ENCODE measurements at regions not wholly inside any gene's neighbourhood (a gene's known extent, or its start where the extent isn't known, plus 50 kb on each side); places are given as distances from the start of the nearest gene placed in this dataset.
"Not testable (repeated sequence)": the region's sequence is repeated elsewhere in the genome, so short reads cannot be mapped to it uniquely, and the experiment has no call there.

DNA sequence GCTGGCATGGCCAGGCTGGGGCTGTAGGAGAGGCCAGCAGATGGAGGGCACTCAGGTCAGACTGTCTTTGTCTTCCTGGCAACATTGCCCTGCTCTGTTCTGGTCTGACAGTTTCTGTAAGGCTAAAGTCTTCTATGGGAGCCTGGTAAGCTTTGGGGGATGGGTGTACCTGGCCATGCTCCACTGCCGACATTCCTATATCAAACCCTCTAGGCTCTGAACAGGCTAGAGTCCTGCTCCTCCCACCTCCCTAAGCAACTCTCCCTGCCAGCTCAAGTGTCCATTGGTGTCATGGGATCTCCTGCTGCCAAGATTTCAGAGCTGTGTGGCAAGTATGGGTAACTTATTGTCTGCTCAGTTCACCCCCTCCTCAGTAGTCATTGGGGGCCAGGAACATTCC is 163.5 kb upstream of the UGT8 start:
- no peaks in the 10 kb centered on the region for H3K79me2 ChIP-seq (ENCODE audit: control insufficient read depth, insufficient read depth, low read length)
- no peak for TF ChIP-seq EZH2 (IDR thresholded peaks at IDR 0.05; ENCODE audit: low read length, missing control alignments)
- TF ChIP-seq, protein P1, sequence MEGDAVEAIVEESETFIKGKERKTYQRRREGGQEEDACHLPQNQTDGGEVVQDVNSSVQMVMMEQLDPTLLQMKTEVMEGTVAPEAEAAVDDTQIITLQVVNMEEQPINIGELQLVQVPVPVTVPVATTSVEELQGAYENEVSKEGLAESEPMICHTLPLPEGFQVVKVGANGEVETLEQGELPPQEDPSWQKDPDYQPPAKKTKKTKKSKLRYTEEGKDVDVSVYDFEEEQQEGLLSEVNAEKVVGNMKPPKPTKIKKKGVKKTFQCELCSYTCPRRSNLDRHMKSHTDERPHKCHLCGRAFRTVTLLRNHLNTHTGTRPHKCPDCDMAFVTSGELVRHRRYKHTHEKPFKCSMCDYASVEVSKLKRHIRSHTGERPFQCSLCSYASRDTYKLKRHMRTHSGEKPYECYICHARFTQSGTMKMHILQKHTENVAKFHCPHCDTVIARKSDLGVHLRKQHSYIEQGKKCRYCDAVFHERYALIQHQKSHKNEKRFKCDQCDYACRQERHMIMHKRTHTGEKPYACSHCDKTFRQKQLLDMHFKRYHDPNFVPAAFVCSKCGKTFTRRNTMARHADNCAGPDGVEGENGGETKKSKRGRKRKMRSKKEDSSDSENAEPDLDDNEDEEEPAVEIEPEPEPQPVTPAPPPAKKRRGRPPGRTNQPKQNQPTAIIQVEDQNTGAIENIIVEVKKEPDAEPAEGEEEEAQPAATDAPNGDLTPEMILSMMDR (conservative IDR thresholded peaks at IDR 0.05 in 1 of 2, IDR thresholded peaks at IDR 0.05 in 1 of 2; ENCODE audit: low read depth in 1 of 2, low read length in 2 of 2), result no peak
- DNase-seq (ENCODE audit: low read depth in 2 of 2), result no peak

DNA sequence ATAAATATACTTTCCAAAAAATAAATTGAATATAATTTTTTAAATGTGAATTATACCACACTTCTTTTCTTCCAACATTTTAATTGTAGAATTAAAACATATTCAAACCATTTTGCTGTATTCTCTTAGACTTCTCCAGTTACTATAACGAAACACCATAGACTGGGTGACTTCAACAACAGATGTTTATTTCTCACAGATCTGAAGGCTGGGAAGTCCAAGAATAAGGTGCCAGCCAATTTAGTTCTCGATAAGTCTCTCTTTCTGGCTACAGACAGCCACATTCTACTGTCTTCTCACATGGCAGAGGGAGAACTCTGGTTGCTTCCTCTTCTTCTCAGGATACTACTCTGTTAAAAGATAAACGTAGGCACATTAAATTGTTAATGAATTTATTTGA is 155.8 kb upstream of the UGT8 start:
- Histone ChIP-seq H3K36me3 (ENCODE audit: control insufficient read depth, insufficient read depth, low read length) (no peaks in the 10 kb centered on the region), H3K4me1 (ENCODE audit: control insufficient read depth, extremely low read depth, insufficient read depth, low read length) (no peaks in the 10 kb centered on the region), H3K27me3 (ENCODE audit: control insufficient read depth, insufficient read depth, low read length) (no peaks in the 10 kb centered on the region), H2AFZ (ENCODE audit: low read length) (no peak overlapping the region), H3K79me2 (ENCODE audit: control insufficient read depth, insufficient read depth, low read length) (no peaks in the 10 kb centered on the region), H3K4me2 (ENCODE audit: extremely low read depth, insufficient read depth, low read length) (no peak overlapping the region), H3K27ac (ENCODE audit: insufficient read depth, low read length) (no peak overlapping the region), H3K9ac (ENCODE audit: insufficient read depth, low read length) (no peak overlapping the region), H3K4me3 (replicated peaks in 1 of 4; ENCODE audit: control extremely low read depth in 1 of 4, insufficient read depth in 1 of 4, low read depth in 3 of 4, low read length in 4 of 4) (no peak overlapping the region), H4K20me1 (ENCODE audit: control insufficient read depth, extremely low read depth, insufficient read depth, low read length) (no peaks in the 10 kb centered on the region), H3K9me3 (ENCODE audit: control insufficient read depth, insufficient read depth, low read depth, low read length) (no peaks in the 10 kb centered on the region)
- DNase-seq (ENCODE audit: low read depth in 2 of 2), result no peak
- TF ChIP-seq, protein P1 (conservative IDR thresholded peaks at IDR 0.05 in 1 of 2, IDR thresholded peaks at IDR 0.05 in 1 of 2; ENCODE audit: low read depth in 1 of 2, low read length in 2 of 2), result no peak
- TF ChIP-seq EZH2 (IDR thresholded peaks at IDR 0.05; ENCODE audit: low read length, missing control alignments), result no peak

More for the DNA sequence above, 163.5 kb upstream of the UGT8 start:
- Histone ChIP-seq H3K4me1 (ENCODE audit: control insufficient read depth, extremely low read depth, insufficient read depth, low read length) (no peaks in the 10 kb centered on the region), H3K36me3 (ENCODE audit: control insufficient read depth, insufficient read depth, low read length) (no peaks in the 10 kb centered on the region), H4K20me1 (ENCODE audit: control insufficient read depth, extremely low read depth, insufficient read depth, low read length) (no peaks in the 10 kb centered on the region), H3K9me3 (ENCODE audit: control insufficient read depth, insufficient read depth, low read depth, low read length) (no peaks in the 10 kb centered on the region), H3K27ac (ENCODE audit: insufficient read depth, low read length) (no peak overlapping the region), H3K27me3 (ENCODE audit: control insufficient read depth, insufficient read depth, low read length) (no peaks in the 10 kb centered on the region), H3K4me3 (replicated peaks in 1 of 4; ENCODE audit: control extremely low read depth in 1 of 4, insufficient read depth in 1 of 4, low read depth in 3 of 4, low read length in 4 of 4) (no peak overlapping the region), H2AFZ (ENCODE audit: low read length) (no peak overlapping the region), H3K4me2 (ENCODE audit: extremely low read depth, insufficient read depth, low read length) (no peak overlapping the region), H3K9ac (ENCODE audit: insufficient read depth, low read length) (no peak overlapping the region)

DNA sequence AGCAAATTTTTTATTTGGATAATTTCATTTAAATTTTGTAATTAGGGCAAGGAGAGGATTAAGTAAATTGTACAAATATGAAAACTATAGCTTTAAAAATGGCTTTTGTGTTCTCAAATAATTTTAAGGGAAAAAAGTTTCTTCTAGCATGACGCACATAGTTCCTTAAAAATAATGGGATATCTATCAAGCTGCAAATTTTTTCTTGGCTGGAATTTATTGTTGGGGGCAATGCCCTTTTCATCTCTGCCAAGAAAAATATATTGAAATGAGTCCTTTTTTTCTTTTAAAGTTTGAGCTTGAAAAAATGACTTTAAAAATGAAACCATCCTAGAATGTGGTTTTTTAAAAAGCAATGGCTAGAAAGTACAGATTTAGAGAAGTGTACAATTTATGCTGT is 154.4 kb upstream of the UGT8 start:
- Histone ChIP-seq H3K4me3 (replicated peaks in 1 of 4; ENCODE audit: control extremely low read depth in 1 of 4, insufficient read depth in 1 of 4, low read depth in 3 of 4, low read length in 4 of 4) (no peak overlapping the region), H3K4me2 (ENCODE audit: extremely low read depth, insufficient read depth, low read length) (no peak overlapping the region), H3K27ac (ENCODE audit: insufficient read depth, low read length) (no peak overlapping the region), H4K20me1 (ENCODE audit: control insufficient read depth, extremely low read depth, insufficient read depth, low read length) (no peaks in the 10 kb centered on the region), H3K27me3 (ENCODE audit: control insufficient read depth, insufficient read depth, low read length) (no peaks in the 10 kb centered on the region), H2AFZ (ENCODE audit: low read length) (no peak overlapping the region), H3K79me2 (ENCODE audit: control insufficient read depth, insufficient read depth, low read length) (no peaks in the 10 kb centered on the region), H3K9ac (ENCODE audit: insufficient read depth, low read length) (no peak overlapping the region), H3K4me1 (ENCODE audit: control insufficient read depth, extremely low read depth, insufficient read depth, low read length) (no peaks in the 10 kb centered on the region), H3K9me3 (ENCODE audit: control insufficient read depth, insufficient read depth, low read depth, low read length) (no peaks in the 10 kb centered on the region), H3K36me3 (ENCODE audit: control insufficient read depth, insufficient read depth, low read length) (no peaks in the 10 kb centered on the region)
- no peak for TF ChIP-seq EZH2 (IDR thresholded peaks at IDR 0.05; ENCODE audit: low read length, missing control alignments)
- TF ChIP-seq, protein P1 (conservative IDR thresholded peaks at IDR 0.05 in 1 of 2, IDR thresholded peaks at IDR 0.05 in 1 of 2; ENCODE audit: low read depth in 1 of 2, low read length in 2 of 2), result no peak
- DNase-seq (ENCODE audit: low read depth in 2 of 2), result no peak

DNA sequence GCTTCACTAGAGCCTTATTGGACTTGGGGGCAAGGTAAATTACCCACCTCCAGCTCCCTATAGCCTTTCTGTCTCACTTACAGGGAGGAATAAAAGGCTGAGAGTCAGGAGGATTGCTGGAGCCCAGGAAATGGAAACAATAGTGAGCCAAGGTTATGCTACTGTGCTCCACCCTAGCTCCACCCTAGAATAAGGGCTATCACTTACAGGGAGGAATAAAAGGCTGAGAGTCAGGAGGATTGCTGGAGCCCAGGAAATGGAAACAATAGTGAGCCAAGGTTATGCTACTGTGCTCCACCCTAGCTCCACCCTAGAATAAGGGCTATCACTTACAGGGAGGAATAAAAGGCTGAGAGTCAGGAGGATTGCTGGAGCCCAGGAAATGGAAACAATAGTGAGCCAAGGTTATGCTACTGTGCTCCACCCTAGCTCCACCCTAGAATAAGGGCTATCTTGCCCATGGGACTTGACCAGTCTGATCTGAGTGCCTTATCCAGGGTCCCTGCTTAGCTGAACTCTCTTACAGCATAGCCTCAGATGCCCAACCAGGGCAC is 150.6 kb upstream of the UGT8 start:
- H3K27ac ChIP-seq (ENCODE audit: insufficient read depth, low read length); H3K4me2 ChIP-seq (ENCODE audit: extremely low read depth, insufficient read depth, low read length); H3K79me2 ChIP-seq (ENCODE audit: control insufficient read depth, insufficient read depth, low read length); H4K20me1 ChIP-seq (ENCODE audit: control insufficient read depth, extremely low read depth, insufficient read depth, low read length); H3K36me3 ChIP-seq (ENCODE audit: control insufficient read depth, insufficient read depth, low read length); H3K9ac ChIP-seq (ENCODE audit: insufficient read depth, low read length); H3K9me3 ChIP-seq (ENCODE audit: control insufficient read depth, insufficient read depth, low read depth, low read length); DNase-seq (ENCODE audit: low read depth in 2 of 2); H2AFZ ChIP-seq (ENCODE audit: low read length); H3K4me3 ChIP-seq (replicated peaks in 1 of 4; ENCODE audit: control extremely low read depth in 1 of 4, insufficient read depth in 1 of 4, low read depth in 3 of 4, low read length in 4 of 4); H3K4me1 ChIP-seq (ENCODE audit: control insufficient read depth, extremely low read depth, insufficient read depth, low read length); H3K27me3 ChIP-seq (ENCODE audit: control insufficient read depth, insufficient read depth, low read length): not testable (repeated sequence)

Data from fibroblast of lung (primary cell).